WI38 (cell line): ENCODE measurements at regions not wholly inside any gene's neighbourhood (a gene's known extent, or its start where the extent isn't known, plus 50 kb on each side); places are given as distances from the start of the nearest gene placed in this dataset.
A peak's percentile ranks its signal among the peaks of the same experiment; 100 is the strongest.

Experiments used
- H3K4me3 ChIP-seq: 2 replicates; pipeline ENCODE4 v1.5.1; 2011; ENCODE audit warnings: low read depth, mild to moderate bottlenecking, control low read depth, low read length
- TF ChIP-seq, protein P1 (sequence below): IDR thresholded peaks from 2 replicates; pipeline ENCODE4 v1.5.1; 2012; ENCODE audit warnings: low read depth, mild to moderate bottlenecking, control low read depth, low read length

GRCh38 chr9:110048403-110048975 is 159.5 kb downstream of the C9orf152 start:
- H3K4me3 ChIP-seq, result peak overlapping the region; percentile 98
- TF ChIP-seq, protein P1, sequence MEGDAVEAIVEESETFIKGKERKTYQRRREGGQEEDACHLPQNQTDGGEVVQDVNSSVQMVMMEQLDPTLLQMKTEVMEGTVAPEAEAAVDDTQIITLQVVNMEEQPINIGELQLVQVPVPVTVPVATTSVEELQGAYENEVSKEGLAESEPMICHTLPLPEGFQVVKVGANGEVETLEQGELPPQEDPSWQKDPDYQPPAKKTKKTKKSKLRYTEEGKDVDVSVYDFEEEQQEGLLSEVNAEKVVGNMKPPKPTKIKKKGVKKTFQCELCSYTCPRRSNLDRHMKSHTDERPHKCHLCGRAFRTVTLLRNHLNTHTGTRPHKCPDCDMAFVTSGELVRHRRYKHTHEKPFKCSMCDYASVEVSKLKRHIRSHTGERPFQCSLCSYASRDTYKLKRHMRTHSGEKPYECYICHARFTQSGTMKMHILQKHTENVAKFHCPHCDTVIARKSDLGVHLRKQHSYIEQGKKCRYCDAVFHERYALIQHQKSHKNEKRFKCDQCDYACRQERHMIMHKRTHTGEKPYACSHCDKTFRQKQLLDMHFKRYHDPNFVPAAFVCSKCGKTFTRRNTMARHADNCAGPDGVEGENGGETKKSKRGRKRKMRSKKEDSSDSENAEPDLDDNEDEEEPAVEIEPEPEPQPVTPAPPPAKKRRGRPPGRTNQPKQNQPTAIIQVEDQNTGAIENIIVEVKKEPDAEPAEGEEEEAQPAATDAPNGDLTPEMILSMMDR, result no peak

DNA sequence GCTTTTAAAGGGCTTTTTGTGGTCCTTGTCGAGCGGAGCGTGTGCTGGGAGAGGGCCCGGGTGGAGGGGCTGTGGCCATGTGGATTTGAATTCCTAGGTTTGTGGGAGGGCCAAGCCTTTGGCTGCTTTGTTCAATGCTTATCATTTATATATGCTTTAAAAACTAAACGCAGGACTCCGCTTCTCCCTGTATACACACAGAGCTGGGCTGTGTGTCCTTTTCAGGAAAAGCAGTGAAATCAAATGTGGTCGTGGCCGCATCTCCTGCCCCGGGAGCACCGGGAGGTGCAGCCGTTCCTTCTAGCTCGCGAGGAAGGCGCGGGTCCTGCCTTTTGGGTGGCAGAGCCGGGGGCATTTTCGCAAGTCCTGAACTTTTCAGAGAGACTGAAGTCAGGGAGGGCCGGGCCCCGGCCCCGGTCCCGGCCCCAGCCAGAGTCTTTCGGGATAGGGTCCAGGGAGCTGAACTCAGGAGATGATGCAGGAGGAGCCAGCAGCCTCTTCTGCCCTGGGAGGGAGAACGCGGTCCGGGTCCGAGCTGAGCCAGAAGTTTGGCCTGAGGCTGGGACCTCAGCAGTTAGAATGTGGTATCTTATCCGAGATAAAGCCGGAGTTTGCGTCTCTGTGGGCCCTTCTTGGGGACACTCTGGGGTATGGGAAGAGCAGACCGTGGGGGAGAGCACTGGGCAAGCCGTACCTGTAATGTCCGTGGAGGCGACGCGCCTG is 158.8 kb downstream of the C9orf152 start:
- TF ChIP-seq, protein P1, result no peak
- H3K4me3 ChIP-seq, result peak overlapping the region; percentile 98

GRCh38 chr9:110049699-110050450 is 158.1 kb downstream of the C9orf152 start:
- TF ChIP-seq, protein P1, result no peak

DNA sequence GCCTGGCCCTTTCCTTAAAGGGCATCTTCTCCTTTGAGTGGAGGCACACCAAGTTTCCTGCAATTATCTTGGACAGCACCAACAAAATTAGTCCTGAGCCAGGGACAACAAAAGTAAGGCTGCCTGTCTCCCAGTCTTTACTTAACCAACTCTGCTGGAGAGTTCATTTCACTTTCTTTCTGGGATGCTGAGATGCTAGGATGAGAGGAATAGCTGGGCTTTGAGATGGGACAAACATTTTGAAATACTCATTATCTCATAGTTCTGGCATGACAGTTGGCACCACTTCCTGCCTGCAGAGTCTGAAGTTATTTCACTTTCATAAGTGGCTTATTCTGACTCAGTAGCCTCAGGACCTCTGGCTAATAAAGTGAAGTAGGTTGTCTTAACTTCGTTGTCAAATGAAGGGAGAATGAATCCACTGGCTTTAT is 157.0 kb downstream of the C9orf152 start:
- H3K4me3 ChIP-seq, result peak overlapping the region; percentile 98
- TF ChIP-seq, protein P1, result no peak

More at GRCh38 chr9:110049699-110050450, 158.1 kb downstream of the C9orf152 start:
- peak overlapping the region; percentile 98 for H3K4me3 ChIP-seq

- H3K4me3 ChIP-seq, result no peak overlapping the region
- TF ChIP-seq, protein P1, result no peak
These were observed 151.9 kb downstream of the C9orf152 start for GRCh38 chr9:110056062-110056461.

GRCh38 chr9:110058304-110058953 is 149.5 kb downstream of the C9orf152 start:
- TF ChIP-seq, protein P1, result peak; percentile 35
- no peak overlapping the region for H3K4me3 ChIP-seq
